H9 (cell line): ENCODE measurements at regions not wholly inside any gene's neighbourhood (a gene's known extent, or its start where the extent isn't known, plus 50 kb on each side); places are given as distances from the start of the nearest gene placed in this dataset.

Source experiments
- DNase-seq: peaks from one replicate; pipeline ENCODE4 v3.0.0-alpha.2; 2017
- H2AFZ ChIP-seq: one replicate; pipeline ENCODE4 v1.6.1; 2013; ENCODE audit warnings: mild to moderate bottlenecking, low read length, control low read depth, moderate library complexity
- H2AK5ac ChIP-seq: 2 replicates; pipeline ENCODE4 v1.6.1; 2013; ENCODE audit warnings: low read length, control low read depth, mixed read lengths; ENCODE audit not compliant: insufficient read length
- H2BK120ac ChIP-seq: one replicate; pipeline ENCODE4 v1.6.1; 2013; ENCODE audit warnings: low read depth, mild to moderate bottlenecking, low read length, control low read depth, inconsistent platforms; ENCODE audit not compliant: poor library complexity, severe bottlenecking
- H2BK12ac ChIP-seq: 2 replicates; pipeline ENCODE4 v1.6.1; 2013; ENCODE audit warnings: low read length, control low read depth, mixed read lengths, low read depth; ENCODE audit not compliant: insufficient read length
- H2BK15ac ChIP-seq: 2 replicates; pipeline ENCODE4 v1.6.1; 2013; ENCODE audit warnings: low read depth, low read length, control low read depth
- H2BK20ac ChIP-seq: one replicate; pipeline ENCODE4 v1.6.1; 2013; ENCODE audit warnings: low read depth, mild to moderate bottlenecking, low read length, control low read depth, inconsistent platforms; ENCODE audit not compliant: poor library complexity, severe bottlenecking
- H2BK5ac ChIP-seq: 2 replicates; pipeline ENCODE4 v1.6.1; 2013; ENCODE audit warnings: low read length, control low read depth, mixed read lengths; ENCODE audit not compliant: insufficient read length
- H3K14ac ChIP-seq: 2 replicates; pipeline ENCODE4 v1.6.1; 2013; ENCODE audit warnings: low read length, control low read depth; ENCODE audit not compliant: insufficient read depth
- H3K18ac ChIP-seq: 2 replicates; pipeline ENCODE4 v1.6.1; 2013; ENCODE audit warnings: low read depth, mild to moderate bottlenecking, mixed read lengths, low read length, control low read depth; ENCODE audit not compliant: insufficient read length
- H3K23ac ChIP-seq: 2 replicates; pipeline ENCODE4 v1.6.1; 2013; ENCODE audit warnings: low read length, control low read depth, mixed read lengths, low read depth; ENCODE audit not compliant: insufficient read length
- H3K23me2 ChIP-seq: 2 replicates; pipeline ENCODE4 v1.6.1; 2013; ENCODE audit warnings: low read depth, mild to moderate bottlenecking, mixed read lengths, low read length, control low read depth; ENCODE audit not compliant: insufficient read length, poor library complexity, severe bottlenecking
- H3K27ac ChIP-seq: 2 replicates; pipeline ENCODE4 v1.5.1; 2013; ENCODE audit warnings: low read length, control low read depth, mixed read lengths, low read depth; ENCODE audit not compliant: insufficient read length
- H3K27me3 ChIP-seq: 2 replicates; pipeline ENCODE4 v1.6.1; 2013; ENCODE audit warnings: low read length, control low read depth, inconsistent platforms; ENCODE audit not compliant: insufficient read depth
- H3K4ac ChIP-seq: 2 replicates; pipeline ENCODE4 v1.6.1; 2013; ENCODE audit warnings: low read depth, mild to moderate bottlenecking, control low read depth, inconsistent platforms, low read length, moderate library complexity
- H3K4me1 ChIP-seq: 2 replicates; pipeline ENCODE4 v1.6.1; 2013; ENCODE audit warnings: low read length, control low read depth, inconsistent platforms; ENCODE audit not compliant: insufficient read depth
- H3K4me2 ChIP-seq: 2 replicates; pipeline ENCODE4 v1.6.1; 2013; ENCODE audit warnings: low read length, control low read depth, mixed read lengths; ENCODE audit not compliant: insufficient read length, insufficient read depth
- H3K56ac ChIP-seq: 2 replicates; pipeline ENCODE4 v1.6.1; 2013; ENCODE audit warnings: low read depth, mild to moderate bottlenecking, mixed read lengths, low read length, control low read depth; ENCODE audit not compliant: insufficient read length
- H3K79me1 ChIP-seq: 2 replicates; pipeline ENCODE4 v1.6.1; 2013; ENCODE audit warnings: low read depth, mild to moderate bottlenecking, moderate library complexity, low read length, control low read depth, inconsistent platforms; ENCODE audit not compliant: insufficient read depth, poor library complexity, severe bottlenecking
- H3K79me2 ChIP-seq: 2 replicates; pipeline ENCODE4 v1.6.1; 2013; ENCODE audit warnings: low read length, control low read depth, inconsistent platforms; ENCODE audit not compliant: insufficient read depth
- H3K9ac ChIP-seq: 2 replicates; pipeline ENCODE4 v1.6.1; 2013; ENCODE audit warnings: low read length, control low read depth, mixed read lengths; ENCODE audit not compliant: insufficient read length; ENCODE audit errors: extremely low read depth
- H3K9me3 ChIP-seq: one replicate; pipeline ENCODE4 v1.6.1; 2013; ENCODE audit warnings: low read depth, low read length, inconsistent platforms; ENCODE audit not compliant: control insufficient read depth
- H3T11ph ChIP-seq: one replicate; pipeline ENCODE4 v1.6.1; 2013; ENCODE audit warnings: mild to moderate bottlenecking, low read length, control low read depth, inconsistent platforms
- H4K20me1 ChIP-seq: one replicate; pipeline ENCODE4 v1.6.1; 2013; ENCODE audit not compliant: control insufficient read depth, insufficient read length, insufficient read depth
- H4K5ac ChIP-seq: 2 replicates; pipeline ENCODE4 v1.6.1; 2013; ENCODE audit warnings: low read depth, mild to moderate bottlenecking, mixed read lengths, low read length, control low read depth; ENCODE audit not compliant: insufficient read length
- H4K8ac ChIP-seq: replicated peaks from 2 replicates; pipeline ENCODE4 v1.6.1; 2013; ENCODE audit warnings: low read length, control low read depth, mixed read lengths, low read depth; ENCODE audit not compliant: insufficient read length
- H4K91ac ChIP-seq: 2 replicates; pipeline ENCODE4 v1.6.1; 2013; ENCODE audit warnings: low read depth, mild to moderate bottlenecking, moderate library complexity, mixed read lengths, low read length, control low read depth; ENCODE audit not compliant: insufficient read length
- H3K27ac Mint-ChIP-seq, 3 experiments: 2 replicates in 2 of 3; 3 replicates in 1 of 3; pipeline ENCODE4 v1.8.0; 2020 to 2021; ENCODE audit warnings: mixed read lengths in 3 of 3, mild to moderate bottlenecking in 1 of 3, moderate library complexity in 1 of 3
- H3K27me3 Mint-ChIP-seq: 2 replicates; pipeline ENCODE4 v1.8.0; 2021; ENCODE audit warnings: low read depth, mild to moderate bottlenecking, moderate library complexity, mixed read lengths
- H3K36me3 Mint-ChIP-seq, 3 experiments: 2 replicates in 2 of 3; 3 replicates in 1 of 3; pipeline ENCODE4 v1.8.0; 2020 to 2021; ENCODE audit warnings: low read depth in 3 of 3, mixed read lengths in 3 of 3; ENCODE audit not compliant: insufficient read depth in 1 of 3
- H3K4me1 Mint-ChIP-seq, 2 experiments: 2 replicates each; pipeline ENCODE4 v1.8.0; 2020; ENCODE audit warnings: mixed read lengths in 2 of 2
- H3K4me3 Mint-ChIP-seq, 2 experiments: 2 replicates in 1 of 2; 3 replicates in 1 of 2; pipeline ENCODE4 v1.8.0; 2020 to 2021; ENCODE audit warnings: mild to moderate bottlenecking in 2 of 2, mixed read lengths in 2 of 2, moderate library complexity in 1 of 2
- H3K9me3 Mint-ChIP-seq, 2 experiments: 2 replicates in 1 of 2; 3 replicates in 1 of 2; pipeline ENCODE4 v1.8.0; 2020; ENCODE audit warnings: mild to moderate bottlenecking in 2 of 2, mixed read lengths in 2 of 2, moderate library complexity in 1 of 2
- CTCF ChIP-seq: fragments of 200-600 bp; sonication (generic); conservative IDR thresholded peaks from 3 replicates; pipeline ENCODE4 v1.8.0; 2021; ENCODE audit warnings: antibody characterized with exemption, mild to moderate bottlenecking
- WGBS: extraction: QIAGEN DNeasy Blood & Tissue Kit; methylation state at CpG from one replicate; pipeline ENCODE4 v1.1.7; 2013; ENCODE audit warnings: missing lambda C conversion rate, low lambda C conversion rate, mixed read lengths; ENCODE audit not compliant: insufficient read length; ENCODE audit errors: extremely low coverage; 5-methylcytosine and 5-hydroxymethylcytosine counted together

DNA sequence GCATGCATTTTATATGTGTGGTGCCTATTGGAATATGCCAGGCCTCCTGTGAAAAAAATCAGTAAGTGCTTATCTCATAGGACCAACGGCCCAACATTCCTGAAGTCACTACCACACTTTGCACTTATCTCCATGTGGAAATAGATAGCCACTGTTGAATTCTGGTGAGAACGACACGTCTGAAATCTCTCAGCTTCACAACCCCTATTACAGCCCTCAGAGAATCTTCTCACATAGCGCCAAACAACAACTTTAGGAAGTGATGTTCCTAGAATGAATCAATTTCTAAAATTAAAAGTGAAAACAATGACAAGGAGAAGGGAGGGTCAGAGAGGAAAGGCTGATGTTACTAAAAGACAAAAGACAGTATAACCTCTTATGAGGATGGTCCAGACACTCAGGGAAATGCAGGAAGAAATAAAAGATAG, 270.8 kb upstream of the BTG1 start:
- Histone ChIP-seq H3K56ac (no peak overlapping the region), H3K9me3 (no peaks in the 10 kb centered on the region), H2BK20ac (no peak overlapping the region), H2BK5ac (no peak overlapping the region), H3K79me1 (no peaks in the 10 kb centered on the region), H4K5ac (no peak overlapping the region), H2BK120ac (no peak overlapping the region), H3K79me2 (no peaks in the 10 kb centered on the region), H3K27me3 (no peaks in the 10 kb centered on the region), H3K23ac (no peak overlapping the region), H3T11ph (no peak overlapping the region), H4K8ac (no peak overlapping the region), H3K9ac (no peak overlapping the region), H3K14ac (no peak overlapping the region), H3K4ac (no peak overlapping the region), H3K4me2 (no peak overlapping the region), H3K23me2 (no peaks in the 10 kb centered on the region), H2AK5ac (no peak overlapping the region), H2AFZ (no peak overlapping the region), H2BK12ac (no peak overlapping the region), H2BK15ac (no peak overlapping the region), H3K27ac (no peak overlapping the region), H4K20me1 (no peaks in the 10 kb centered on the region), H3K4me1 (peaks cover 3% of the 10 kb centered on the region; the same call in 1 of the 2 replicates), H3K18ac (no peak overlapping the region), H4K91ac (no peak overlapping the region)
- Mint-ChIP-seq H3K9me3 (no peaks in the 10 kb centered on the region; a peak in 1 of 5 replicates), H3K27me3 (no peaks in the 10 kb centered on the region), H3K36me3 (no peaks in the 10 kb centered on the region), H3K4me1 (peaks cover 8 to 11% of the 10 kb centered on the region in 2 experiments), H3K27ac (peak overlapping the region in 1 of 3 experiments; percentile 39; a peak in 1 of 7 replicates), H3K4me3 (no peak overlapping the region)
- TF ChIP-seq CTCF = no peak
- no peak for DNase-seq
- WGBS = no CpG with 5 or more reads among the region's 4 CpGs
